ENCODE measurements at regions not wholly inside any gene's neighbourhood (a gene's known extent, or its start where the extent isn't known, plus 50 kb on each side); places are given as distances from the start of the nearest gene placed in this dataset.

DNA sequence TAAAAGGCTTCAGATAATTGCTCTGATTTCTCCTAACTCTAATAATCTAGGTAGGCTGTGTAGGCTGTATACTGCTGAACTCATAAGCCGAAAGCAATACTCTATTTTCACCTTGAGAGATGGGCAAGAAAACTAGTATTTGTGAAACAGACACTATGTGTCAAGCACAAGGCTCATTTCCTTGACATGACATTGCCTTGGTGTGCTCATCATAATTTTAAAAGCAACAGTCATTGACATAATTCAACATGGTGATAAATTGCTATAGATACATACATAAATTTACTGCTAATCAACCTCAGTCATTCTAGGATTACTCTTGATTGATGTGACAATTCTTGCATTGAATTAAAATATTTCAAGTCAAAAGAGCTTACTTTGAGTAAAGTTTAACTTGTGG lies 304.7 kb downstream of the CNTN3 start:
- no peak overlapping the region for H2AFZ ChIP-seq (ENCODE audit: control insufficient read depth, low read length)
- no peaks in the 10 kb centered on the region for H3K9me3 ChIP-seq (ENCODE audit: control insufficient read depth, low read depth, low read length)
- dilution Hi-C loops (cut with MboI; ENCODE audit: extremely low pct_ligation_motif_present, low sequenced_read_pairs): no loop called here
- no peaks in the 10 kb centered on the region for H3K36me3 ChIP-seq (ENCODE audit: control insufficient read depth in 2 of 2, extremely low read depth in 1 of 2, insufficient read depth in 2 of 2, low read length in 2 of 2)
- no peaks in the 10 kb centered on the region for H3K4me1 ChIP-seq (ENCODE audit: control insufficient read depth, extremely low read depth, insufficient read depth, low read length)
- DNase-seq (ENCODE audit: low read depth, low spot score) (no peak), FAIRE-seq (no peak)
- no peaks in the 10 kb centered on the region for H3K27me3 ChIP-seq (ENCODE audit: control insufficient read depth, extremely low read depth, insufficient read depth, low read length)
- no peaks in the 10 kb centered on the region for H3K9me1 ChIP-seq (ENCODE audit: control insufficient read depth, extremely low read depth, insufficient read depth, low read length)
- no peak overlapping the region for H3K4me2 ChIP-seq (ENCODE audit: control insufficient read depth, extremely low read depth, insufficient read depth, low read depth, low read length)
- no peak overlapping the region for H3K9ac ChIP-seq (ENCODE audit: control insufficient read depth, extremely low read depth, insufficient read depth, low read length)
- H3K4me3 ChIP-seq (ENCODE audit: control insufficient read depth in 2 of 3, extremely low read depth in 1 of 3, insufficient read depth in 2 of 3, low read depth in 1 of 3, low read length in 3 of 3): no peak overlapping the region
- no peaks in the 10 kb centered on the region for H3K79me2 ChIP-seq (ENCODE audit: control insufficient read depth, insufficient read depth, low read length)
- no peaks in the 10 kb centered on the region for H4K20me1 ChIP-seq (ENCODE audit: control insufficient read depth, extremely low read depth, insufficient read depth, low read length)
- no peak for TF ChIP-seq EZH2 (IDR thresholded peaks at IDR 0.05; ENCODE audit: low read length)
- TF ChIP-seq, protein P1, sequence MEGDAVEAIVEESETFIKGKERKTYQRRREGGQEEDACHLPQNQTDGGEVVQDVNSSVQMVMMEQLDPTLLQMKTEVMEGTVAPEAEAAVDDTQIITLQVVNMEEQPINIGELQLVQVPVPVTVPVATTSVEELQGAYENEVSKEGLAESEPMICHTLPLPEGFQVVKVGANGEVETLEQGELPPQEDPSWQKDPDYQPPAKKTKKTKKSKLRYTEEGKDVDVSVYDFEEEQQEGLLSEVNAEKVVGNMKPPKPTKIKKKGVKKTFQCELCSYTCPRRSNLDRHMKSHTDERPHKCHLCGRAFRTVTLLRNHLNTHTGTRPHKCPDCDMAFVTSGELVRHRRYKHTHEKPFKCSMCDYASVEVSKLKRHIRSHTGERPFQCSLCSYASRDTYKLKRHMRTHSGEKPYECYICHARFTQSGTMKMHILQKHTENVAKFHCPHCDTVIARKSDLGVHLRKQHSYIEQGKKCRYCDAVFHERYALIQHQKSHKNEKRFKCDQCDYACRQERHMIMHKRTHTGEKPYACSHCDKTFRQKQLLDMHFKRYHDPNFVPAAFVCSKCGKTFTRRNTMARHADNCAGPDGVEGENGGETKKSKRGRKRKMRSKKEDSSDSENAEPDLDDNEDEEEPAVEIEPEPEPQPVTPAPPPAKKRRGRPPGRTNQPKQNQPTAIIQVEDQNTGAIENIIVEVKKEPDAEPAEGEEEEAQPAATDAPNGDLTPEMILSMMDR (optimal IDR thresholded peaks at IDR 0.05 in 1 of 3, IDR thresholded peaks at IDR 0.05 in 1 of 3, conservative IDR thresholded peaks at IDR 0.05 in 1 of 3; ENCODE audit: extremely low read depth in 1 of 3, insufficient read depth in 2 of 3, low read length in 3 of 3): no peak
- no peak overlapping the region for H3K27ac ChIP-seq (ENCODE audit: control insufficient read depth, insufficient read depth, low read length)

DNA sequence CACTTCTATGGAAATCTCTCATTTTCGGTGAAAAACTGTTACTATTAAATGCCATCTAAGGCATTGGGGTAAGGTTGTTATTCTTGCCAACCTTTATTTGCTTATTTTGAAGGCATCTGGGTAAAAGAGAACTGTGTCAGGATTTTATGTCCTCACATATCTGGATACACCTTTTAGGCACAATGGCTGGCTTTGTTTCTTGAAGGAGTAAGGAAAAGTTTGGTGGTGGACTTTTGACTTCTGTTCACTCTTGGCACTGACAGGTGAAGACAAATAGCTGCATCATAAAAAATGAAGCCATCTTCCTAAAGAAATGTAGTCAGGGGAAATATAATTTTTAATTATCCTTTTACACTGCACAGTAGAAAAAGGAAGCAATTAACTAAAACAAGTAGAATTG lies 310.0 kb downstream of the CNTN3 start:
- no peak overlapping the region for H3K9ac ChIP-seq (ENCODE audit: control insufficient read depth, extremely low read depth, insufficient read depth, low read length)
- no peaks in the 10 kb centered on the region for H3K27me3 ChIP-seq (ENCODE audit: control insufficient read depth, extremely low read depth, insufficient read depth, low read length)
- TF ChIP-seq, protein P1 (optimal IDR thresholded peaks at IDR 0.05 in 1 of 3, IDR thresholded peaks at IDR 0.05 in 1 of 3, conservative IDR thresholded peaks at IDR 0.05 in 1 of 3; ENCODE audit: extremely low read depth in 1 of 3, insufficient read depth in 2 of 3, low read length in 3 of 3): no peak
- no peak for TF ChIP-seq EZH2 (IDR thresholded peaks at IDR 0.05; ENCODE audit: low read length)
- H2AFZ ChIP-seq (ENCODE audit: control insufficient read depth, low read length): no peak overlapping the region
- dilution Hi-C loops (cut with MboI; ENCODE audit: extremely low pct_ligation_motif_present, low sequenced_read_pairs): no loop called here
- FAIRE-seq: no peak
- peaks cover 1% of the 10 kb centered on the region for H3K9me3 ChIP-seq (ENCODE audit: control insufficient read depth, low read depth, low read length)
- no peaks in the 10 kb centered on the region for H3K9me1 ChIP-seq (ENCODE audit: control insufficient read depth, extremely low read depth, insufficient read depth, low read length)
- H3K79me2 ChIP-seq (ENCODE audit: control insufficient read depth, insufficient read depth, low read length): no peaks in the 10 kb centered on the region
- no peaks in the 10 kb centered on the region for H4K20me1 ChIP-seq (ENCODE audit: control insufficient read depth, extremely low read depth, insufficient read depth, low read length)
- no peak overlapping the region for H3K4me3 ChIP-seq (ENCODE audit: control insufficient read depth in 2 of 3, extremely low read depth in 1 of 3, insufficient read depth in 2 of 3, low read depth in 1 of 3, low read length in 3 of 3)
- no peaks in the 10 kb centered on the region for H3K36me3 ChIP-seq (ENCODE audit: control insufficient read depth in 2 of 2, extremely low read depth in 1 of 2, insufficient read depth in 2 of 2, low read length in 2 of 2)
- H3K27ac ChIP-seq (ENCODE audit: control insufficient read depth, insufficient read depth, low read length): no peak overlapping the region
- no peaks in the 10 kb centered on the region for H3K4me1 ChIP-seq (ENCODE audit: control insufficient read depth, extremely low read depth, insufficient read depth, low read length)
- H3K4me2 ChIP-seq (ENCODE audit: control insufficient read depth, extremely low read depth, insufficient read depth, low read depth, low read length): no peak overlapping the region
- DNase-seq (ENCODE audit: low read depth, low spot score): no peak
